IPS-NIHi7 (cell line): ENCODE measurements at regions not wholly inside any gene's neighbourhood (a gene's known extent, or its start where the extent isn't known, plus 50 kb on each side); places are given as distances from the start of the nearest gene placed in this dataset.
A peak's percentile ranks its signal among the peaks of the same experiment; 100 is the strongest.
"Not testable (repeated sequence)": the region's sequence is repeated elsewhere in the genome, so short reads cannot be mapped to it uniquely, and the experiment has no call there.

Experiments
- DNase-seq: peaks from one replicate; pipeline ENCODE4 v3.0.0; 2012; ENCODE audit warnings: mixed read lengths; ENCODE audit errors: extremely low spot score

DNA sequence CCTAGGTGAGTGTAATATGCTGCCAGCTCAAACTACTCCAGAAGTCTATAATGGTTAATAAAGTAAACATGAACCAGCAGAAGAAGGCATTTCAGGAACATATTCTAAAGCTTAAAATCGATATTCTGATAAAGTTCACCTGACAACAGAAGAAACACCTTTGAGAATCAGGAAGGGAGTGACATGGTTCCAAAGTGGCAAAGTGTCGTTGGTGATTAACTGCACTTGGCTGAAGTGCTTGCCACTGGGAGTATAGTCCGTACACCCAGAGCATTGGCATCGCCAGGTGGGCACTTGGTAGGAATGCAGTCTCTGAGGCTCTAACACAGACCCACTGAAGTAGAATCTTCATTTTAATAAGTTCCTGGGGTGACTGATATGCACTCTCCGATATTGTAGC is 76.0 kb upstream of the H2AZ1 start:
- DNase-seq, result no peak

DNA sequence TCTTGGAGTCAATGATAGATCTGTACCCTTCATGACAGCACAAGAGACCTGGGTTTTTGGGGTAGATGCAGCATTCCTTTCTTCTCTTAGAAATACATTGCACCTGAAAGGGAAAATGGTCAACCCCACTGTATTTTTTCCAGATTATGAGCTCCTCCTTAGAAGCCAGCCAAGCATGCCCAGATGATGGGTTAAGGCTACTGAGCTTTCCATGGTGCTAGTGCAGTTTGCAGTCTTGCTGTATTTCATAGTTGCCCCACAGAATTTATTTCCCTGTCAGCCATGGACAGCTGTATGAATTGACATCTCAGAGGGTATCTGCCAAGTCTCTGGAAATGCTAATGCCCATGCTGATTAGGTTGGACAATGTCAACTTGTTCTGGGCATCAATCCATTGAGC is 73.7 kb upstream of the H2AZ1 start:
- no peak for DNase-seq

DNA sequence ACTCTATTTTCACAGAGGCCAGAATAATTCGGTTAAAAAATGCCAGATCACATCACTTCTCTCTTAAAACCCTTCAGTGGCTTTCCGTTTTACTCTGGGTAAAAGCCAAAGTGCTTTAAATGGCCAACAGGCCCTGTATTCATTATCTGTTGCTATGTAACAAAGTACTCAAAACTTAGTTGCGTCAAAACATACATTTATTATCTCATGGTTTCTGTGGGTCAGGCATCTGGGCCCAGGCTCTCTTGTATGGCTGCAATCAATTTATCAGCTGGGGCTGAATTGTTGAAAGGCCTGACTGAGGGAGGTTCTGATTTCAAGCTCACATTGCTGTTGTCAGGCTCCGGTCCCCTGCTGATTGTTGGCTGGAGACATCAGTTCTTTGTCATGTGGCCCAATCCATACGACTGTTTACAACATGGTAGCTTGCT is 72.7 kb upstream of the H2AZ1 start:
- peak; percentile 56 for DNase-seq

DNA sequence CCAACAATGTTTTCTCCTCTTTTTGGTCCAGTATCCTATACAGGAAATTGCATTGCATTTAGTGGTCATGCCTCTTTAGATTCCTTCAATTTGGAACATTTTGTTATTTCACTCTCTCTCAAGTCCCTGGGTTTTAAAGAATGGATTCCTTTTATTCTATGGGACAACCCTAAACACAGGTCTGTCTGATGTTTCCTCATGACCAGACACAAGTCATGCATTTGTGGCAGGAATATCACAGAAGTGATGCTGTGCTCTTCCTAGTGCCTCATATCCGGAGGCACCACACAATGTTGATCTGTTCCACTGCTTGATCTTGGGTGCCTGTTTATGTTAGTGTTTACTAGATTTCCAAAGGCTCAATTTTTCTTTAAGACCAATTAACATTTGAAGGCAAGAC is 69.7 kb upstream of the H2AZ1 start:
- DNase-seq, result no peak

DNA sequence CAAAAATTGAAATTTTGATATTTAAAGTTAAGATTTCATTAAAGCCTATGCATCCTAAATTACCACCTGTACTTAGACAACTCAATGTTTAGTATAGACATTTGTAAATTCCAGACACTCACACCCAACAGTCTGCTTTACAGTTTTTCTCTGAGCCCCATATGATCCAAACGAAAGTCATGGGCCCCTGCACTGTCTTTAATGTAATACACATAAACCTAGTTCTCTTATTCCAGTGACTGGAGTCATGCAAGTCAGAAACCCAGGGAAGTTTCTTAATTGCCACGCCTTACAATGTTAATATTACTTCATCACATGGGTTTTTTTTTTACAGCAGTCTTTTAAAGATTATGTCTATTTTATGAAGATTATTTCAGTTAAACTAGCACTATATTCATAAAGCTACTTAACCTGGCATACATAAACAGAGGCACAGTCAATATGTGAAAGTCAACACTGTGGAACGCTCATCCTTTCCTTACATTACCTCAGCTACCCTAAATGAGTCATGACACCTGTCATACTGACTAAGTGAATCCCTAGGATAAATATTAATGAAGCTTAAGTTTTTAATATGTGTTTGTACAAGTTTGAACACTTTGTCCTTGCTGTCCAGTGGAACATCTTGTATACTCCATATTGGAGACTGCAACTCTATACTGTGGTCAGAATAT is 67.7 kb upstream of the H2AZ1 start:
- DNase-seq, result no peak

DNA sequence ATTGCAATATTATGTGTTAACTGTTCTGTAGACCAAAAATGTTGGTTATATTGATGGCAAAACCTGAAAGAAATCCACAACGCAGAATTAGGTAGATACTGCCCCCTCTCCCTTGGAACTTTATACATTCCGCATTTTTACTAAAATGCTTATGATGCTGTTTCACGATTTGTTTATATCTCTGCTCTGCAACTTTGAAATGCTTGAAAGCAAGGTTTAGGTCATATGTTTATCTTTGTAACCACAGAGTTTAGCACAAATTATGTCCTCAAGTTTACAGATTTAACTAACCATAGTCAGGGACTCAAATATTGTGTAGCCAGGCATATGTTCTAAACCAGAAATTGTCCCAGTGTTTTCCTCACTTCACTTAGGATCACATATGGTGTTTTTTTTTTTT is 66.1 kb upstream of the H2AZ1 start:
- no peak for DNase-seq

DNA sequence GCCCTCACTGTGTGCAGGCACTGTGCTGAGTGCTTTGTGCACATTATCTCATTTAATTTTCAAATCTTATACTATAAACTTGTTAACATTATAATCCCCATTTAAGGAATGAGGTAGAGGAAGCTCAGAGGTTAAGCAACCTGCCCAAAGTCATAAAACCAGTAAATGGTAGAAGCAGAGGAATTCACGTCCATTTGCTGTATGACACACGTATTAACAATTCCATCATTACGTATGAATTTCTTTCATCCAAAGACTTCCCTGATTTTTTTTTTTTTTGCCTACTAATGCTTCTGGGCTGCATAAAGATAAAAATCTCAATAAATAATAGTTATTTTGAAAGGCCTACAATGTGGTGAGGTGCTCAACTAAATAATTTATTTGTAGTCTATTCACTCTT is 64.5 kb upstream of the H2AZ1 start:
- no peak for DNase-seq

DNA sequence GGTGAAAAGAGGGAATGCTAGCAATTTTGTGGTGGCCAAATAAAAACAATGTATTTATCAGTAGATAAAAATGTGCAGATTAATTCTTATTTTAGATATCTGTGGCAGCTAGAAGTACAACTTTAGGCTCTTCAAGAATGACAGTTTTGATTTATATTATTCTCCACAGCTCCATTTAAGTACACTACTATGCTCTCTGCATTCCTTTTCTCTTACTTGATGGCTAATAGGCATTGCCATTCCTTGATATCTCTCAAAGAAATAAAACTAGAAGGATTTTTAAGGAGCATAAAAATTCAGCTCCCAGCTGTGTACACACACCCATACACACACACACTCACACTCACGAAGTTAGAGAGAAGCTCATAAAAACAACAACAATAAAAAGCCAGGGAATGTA is 59.4 kb upstream of the H2AZ1 start:
- DNase-seq, result no peak

DNA sequence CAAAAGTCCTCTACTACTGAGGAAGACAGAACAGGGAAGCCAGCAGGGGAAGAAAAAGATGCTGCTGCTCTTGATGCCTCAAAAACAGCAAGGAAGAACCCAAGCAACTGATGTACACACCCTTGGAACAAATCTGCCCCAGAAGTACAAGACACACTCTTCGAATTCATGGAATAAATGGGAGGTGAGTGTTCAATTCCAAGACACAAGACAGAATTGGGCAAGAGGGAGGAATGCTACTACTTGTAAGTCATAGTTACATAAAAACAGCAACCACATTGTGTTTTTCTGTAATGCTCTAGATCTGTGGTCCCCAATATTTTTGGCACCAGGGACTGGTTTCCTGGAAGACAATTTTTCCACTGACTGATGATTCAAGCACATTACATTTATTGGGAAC is 58.0 kb upstream of the H2AZ1 start:
- DNase-seq, result no peak

DNA sequence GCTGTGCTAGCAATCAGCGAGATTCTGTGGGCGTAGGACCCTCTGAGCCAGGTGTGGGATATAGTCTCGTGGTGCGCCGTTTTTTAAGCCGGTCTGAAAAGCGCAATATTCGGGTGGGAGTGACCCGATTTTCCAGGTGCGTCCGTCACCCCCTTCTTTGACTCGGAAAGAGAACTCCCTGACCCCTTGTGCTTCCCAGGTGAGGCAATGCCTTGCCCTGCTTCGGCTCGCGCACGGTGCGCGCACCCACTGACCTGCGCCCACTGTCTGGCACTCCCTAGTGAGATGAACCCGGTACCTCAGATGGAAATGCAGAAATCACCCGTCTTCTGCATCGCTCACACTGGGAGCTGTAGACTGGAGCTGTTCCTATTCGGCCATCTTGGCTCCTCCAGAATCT is 56.1 kb upstream of the H2AZ1 start:
- DNase-seq, result not testable (repeated sequence)
